GM18505 (cell line): ENCODE measurements at regions not wholly inside any gene's neighbourhood (a gene's known extent, or its start where the extent isn't known, plus 50 kb on each side); places are given as distances from the start of the nearest gene placed in this dataset.

Experiments
- ATAC-seq: cut with Tn5 transposase; IDR thresholded peaks from one replicate; pipeline ENCODE4 v1.9.1; 2021; ENCODE audit not compliant: unreplicated experiment
- POLR2A ChIP-seq: IDR thresholded peaks from 4 replicates; pipeline ENCODE4 v1.6.1; 2011; ENCODE audit warnings: borderline replicate concordance; ENCODE audit not compliant: insufficient read depth, insufficient read length; ENCODE audit errors: extremely low read depth

- peak; percentile 35 for ATAC-seq
- no peak for TF ChIP-seq POLR2A
Measured at GRCh38 chr12:88388566-88389540, 191.4 kb downstream of the KITLG start.

DNA sequence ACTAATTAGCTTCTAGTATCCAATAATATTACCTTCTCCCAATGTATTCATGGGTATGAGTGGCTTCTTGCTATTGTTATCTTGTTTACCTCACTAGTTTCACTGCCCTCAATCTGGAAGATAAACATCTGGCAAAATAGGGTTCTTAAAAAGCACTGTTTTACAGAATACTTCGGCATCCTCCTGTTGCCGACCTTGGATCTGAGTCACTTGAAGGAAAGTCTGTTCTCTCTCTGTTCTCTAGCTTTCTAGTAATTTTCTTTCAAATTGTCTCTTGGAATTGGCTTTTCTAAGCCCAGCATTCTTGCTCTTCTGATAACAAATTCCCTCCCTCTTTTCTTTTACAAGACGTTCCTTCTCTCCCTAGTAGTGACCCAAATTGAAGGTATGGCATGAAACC lies 189.5 kb downstream of the KITLG start:
- TF ChIP-seq POLR2A = no peak
- ATAC-seq = no peak

DNA sequence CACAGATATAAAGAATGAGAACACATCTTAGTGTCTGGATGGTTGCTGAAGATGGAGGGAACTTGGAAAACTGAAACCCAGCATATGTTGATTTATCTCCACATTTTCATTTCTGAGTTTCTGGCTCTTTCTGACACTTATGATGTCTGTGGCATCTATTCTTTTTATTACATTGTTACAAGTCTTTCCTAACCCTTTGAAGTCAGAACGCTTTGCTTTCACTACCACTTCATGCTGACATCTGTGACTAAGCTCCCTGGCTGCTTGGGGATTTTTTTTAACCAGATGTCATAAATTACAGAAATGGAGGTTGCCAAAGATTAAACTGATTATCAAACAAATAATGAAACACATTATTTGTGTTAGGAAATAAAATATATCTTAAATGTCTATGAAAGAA lies 188.7 kb downstream of the KITLG start:
- peak; percentile 43 for ATAC-seq
- no peak for TF ChIP-seq POLR2A

GRCh38 chr12:88393017-88393767 lies 187.1 kb downstream of the KITLG start:
- no peak for ATAC-seq
- no peak for TF ChIP-seq POLR2A

GRCh38 chr12:88398031-88398430 lies 182.2 kb downstream of the KITLG start:
- no peak for TF ChIP-seq POLR2A
- no peak for ATAC-seq

DNA sequence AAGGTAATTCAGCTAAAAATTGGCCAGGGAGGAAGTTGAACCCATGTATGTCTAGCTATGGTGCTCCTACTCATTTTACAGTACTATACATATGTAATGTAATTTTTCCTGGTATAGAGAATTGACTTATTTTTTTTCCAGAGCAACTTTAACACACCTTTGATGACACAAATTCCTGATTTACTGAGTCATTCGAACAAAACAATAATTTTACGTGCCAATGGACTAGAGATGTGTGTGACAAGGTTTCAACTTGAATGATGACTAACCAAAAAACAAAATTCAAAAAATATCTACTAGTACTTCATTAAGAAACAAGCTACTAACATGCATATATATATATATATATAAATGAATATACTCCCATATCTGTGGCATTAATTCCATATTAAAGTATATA lies 180.5 kb downstream of the KITLG start:
- ATAC-seq = no peak
- TF ChIP-seq POLR2A = no peak

GRCh38 chr12:88400302-88400701 lies 180.0 kb downstream of the KITLG start:
- no peak for ATAC-seq
- no peak for TF ChIP-seq POLR2A

- no peak for TF ChIP-seq POLR2A
- ATAC-seq = no peak
Measured at GRCh38 chr12:88401155-88401554, 179.1 kb downstream of the KITLG start.

DNA sequence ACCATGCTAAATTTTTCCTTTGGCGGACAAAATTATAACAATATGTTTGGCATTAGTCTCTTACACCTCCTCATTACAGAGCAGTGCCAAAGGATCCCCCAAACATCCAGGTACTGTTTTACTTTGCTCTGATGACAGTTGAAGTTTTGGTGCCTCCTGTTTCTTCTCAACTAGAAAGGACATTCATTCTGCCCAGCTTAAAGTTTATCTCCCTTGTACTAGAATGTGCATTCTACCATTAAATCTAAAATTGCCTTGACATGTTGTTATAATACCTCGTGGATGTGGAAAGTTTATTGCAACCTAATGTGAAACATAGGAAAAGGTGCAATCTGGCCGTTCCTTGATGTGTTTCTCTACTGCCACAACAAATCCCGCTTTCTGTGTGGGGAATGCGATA lies 173.4 kb downstream of the KITLG start:
- no peak for TF ChIP-seq POLR2A
- no peak for ATAC-seq

DNA sequence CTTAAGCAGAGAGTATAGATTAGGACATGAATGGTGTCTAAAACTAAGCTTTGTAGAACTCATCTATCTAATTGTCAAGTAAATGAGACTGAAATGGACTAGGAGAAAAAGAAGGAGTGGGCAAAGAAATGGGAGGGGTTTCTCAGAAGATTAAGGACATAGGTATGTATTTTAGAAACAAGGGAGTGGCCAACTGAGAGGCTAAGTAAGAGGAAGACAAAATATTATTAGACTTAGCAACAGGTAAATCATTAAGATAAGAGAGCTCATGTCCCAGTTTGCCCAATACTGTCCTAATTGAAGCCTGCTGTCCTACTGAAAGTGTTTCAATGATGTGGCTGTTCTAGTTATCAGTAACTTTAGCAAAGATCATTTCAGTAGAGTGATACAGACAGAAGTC lies 171.4 kb downstream of the KITLG start:
- TF ChIP-seq POLR2A = no peak

DNA sequence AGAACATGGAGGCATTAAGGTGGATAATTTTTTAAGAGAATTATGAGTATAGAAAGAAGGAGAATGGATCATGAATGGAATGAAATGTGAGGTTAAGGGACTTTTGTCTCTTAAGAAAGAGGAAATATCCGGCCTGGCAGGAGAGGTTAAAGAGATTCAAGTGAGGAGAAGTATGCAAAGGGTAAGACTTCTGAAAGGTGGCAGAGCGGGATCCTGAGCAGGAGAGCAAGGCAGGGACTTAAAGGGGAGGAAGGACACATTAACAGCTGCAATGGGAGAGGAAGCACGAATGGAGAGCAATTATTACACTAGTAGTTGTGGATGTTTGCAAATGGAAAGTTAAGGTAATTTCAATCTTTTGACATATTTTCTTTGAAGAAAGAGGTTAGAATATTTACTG lies 171.0 kb downstream of the KITLG start:
- ATAC-seq = no peak
- no peak for TF ChIP-seq POLR2A

More for the DNA sequence above, 171.4 kb downstream of the KITLG start:
- no peak for ATAC-seq

DNA sequence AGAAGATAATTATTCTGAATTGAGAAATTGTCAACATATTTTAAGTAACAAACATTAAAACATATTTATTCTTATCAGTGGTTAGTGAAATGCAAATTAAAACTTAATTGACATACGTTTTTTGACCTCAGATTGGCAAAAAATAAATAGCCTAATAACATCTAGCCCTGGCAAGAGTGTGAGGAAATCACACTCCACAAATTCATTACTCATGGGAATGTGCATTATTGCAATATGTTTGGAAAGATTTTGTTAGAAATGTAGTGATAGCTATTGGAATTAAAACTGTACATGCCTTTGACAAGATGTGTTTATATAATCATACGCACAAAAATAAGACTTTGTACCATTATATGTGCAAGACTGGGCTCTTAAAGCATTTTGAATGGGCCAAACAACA lies 168.6 kb downstream of the KITLG start:
- TF ChIP-seq POLR2A = no peak
- no peak for ATAC-seq

- TF ChIP-seq POLR2A = no peak
- no peak for ATAC-seq
Measured at GRCh38 chr12:88413646-88414045, 166.6 kb downstream of the KITLG start.

GRCh38 chr12:88416155-88416554 lies 164.1 kb downstream of the KITLG start:
- no peak for ATAC-seq
- no peak for TF ChIP-seq POLR2A
